ENCODE measurements at regions not wholly inside any gene's neighbourhood (a gene's known extent, or its start where the extent isn't known, plus 50 kb on each side); places are given as distances from the start of the nearest gene placed in this dataset.

GRCh38 chr2:81299841-81300240, 995.3 kb upstream of the LRRTM1 start:
- TF ChIP-seq EZH2phosphoT487 (IDR thresholded peaks at IDR 0.05; ENCODE audit: insufficient read depth, low read depth) (no peak), EZH2 (IDR thresholded peaks at IDR 0.05; ENCODE audit: insufficient read depth, poor library complexity, severe bottlenecking) (no peak)

Measured in GM23248 (cell line).